ENCODE measurements at regions not wholly inside any gene's neighbourhood (a gene's known extent, or its start where the extent isn't known, plus 50 kb on each side); places are given as distances from the start of the nearest gene placed in this dataset.

GRCh38 chr12:102781117-102781516, 135.9 kb downstream of the PAH start:
- DNase-seq (ENCODE audit: low read depth), result no peak

GRCh38 chr12:102776041-102776440, 141.0 kb downstream of the PAH start:
- DNase-seq (ENCODE audit: low read depth), result no peak

GRCh38 chr12:102769323-102769916, 147.6 kb downstream of the PAH start:
- peak; percentile 65 for DNase-seq (ENCODE audit: low read depth)

- DNase-seq (ENCODE audit: low read depth), result no peak
Measured at GRCh38 chr12:102766961-102767360, 150.1 kb downstream of the PAH start.

DNA sequence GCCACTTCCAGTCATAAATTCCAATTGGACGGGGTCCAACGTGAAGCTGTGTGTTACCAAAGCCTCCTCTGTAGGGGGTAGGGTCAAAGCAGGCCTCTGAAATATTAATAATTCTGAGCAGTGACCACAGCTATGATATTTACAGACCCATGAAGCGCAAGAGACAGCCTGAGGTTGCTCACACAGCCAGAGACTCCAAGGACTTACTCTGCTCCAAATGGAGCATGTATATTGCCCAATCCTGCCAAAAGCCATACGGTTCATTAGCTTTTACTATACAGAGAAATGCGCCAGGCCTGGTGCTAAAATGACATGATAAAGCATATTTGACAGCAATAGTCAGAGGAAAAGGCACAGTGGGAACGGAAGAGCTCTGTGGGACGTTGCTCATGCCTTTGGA, 151.3 kb downstream of the PAH start:
- DNase-seq (ENCODE audit: low read depth), result peak; percentile 25

DNA sequence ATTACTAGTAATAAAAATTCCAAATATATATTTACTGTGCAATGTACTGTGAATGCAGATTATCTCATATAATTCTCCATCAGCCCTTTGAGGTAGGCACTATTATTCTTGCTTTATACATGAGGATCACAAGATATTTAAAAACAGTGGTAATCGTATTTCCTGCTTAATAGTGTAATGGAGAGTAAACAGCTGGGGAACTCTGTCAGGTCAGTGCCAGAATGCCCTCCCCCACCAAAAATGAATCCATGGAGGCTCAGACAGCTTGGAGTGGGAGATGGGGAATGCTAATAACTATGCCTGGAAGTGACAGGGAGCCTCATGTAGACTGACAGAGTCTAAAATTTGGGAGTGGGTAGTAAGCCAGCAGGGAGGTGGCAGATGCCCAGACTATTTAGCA, 153.6 kb downstream of the PAH start:
- no peak for DNase-seq (ENCODE audit: low read depth)

- no peak for DNase-seq (ENCODE audit: low read depth)
Measured at GRCh38 chr12:102763061-102763460, 154.0 kb downstream of the PAH start.

- no peak for DNase-seq (ENCODE audit: low read depth)
Measured at GRCh38 chr12:102760322-102760721, 156.7 kb downstream of the PAH start.

GRCh38 chr12:102759466-102759865, 157.6 kb downstream of the PAH start:
- DNase-seq (ENCODE audit: low read depth), result no peak

- no peak for DNase-seq (ENCODE audit: low read depth)
Measured at GRCh38 chr12:102757882-102758226, 159.2 kb downstream of the PAH start.

- DNase-seq (ENCODE audit: low read depth), result no peak
Measured at GRCh38 chr12:102757154-102757881, 159.7 kb downstream of the PAH start.

DNA sequence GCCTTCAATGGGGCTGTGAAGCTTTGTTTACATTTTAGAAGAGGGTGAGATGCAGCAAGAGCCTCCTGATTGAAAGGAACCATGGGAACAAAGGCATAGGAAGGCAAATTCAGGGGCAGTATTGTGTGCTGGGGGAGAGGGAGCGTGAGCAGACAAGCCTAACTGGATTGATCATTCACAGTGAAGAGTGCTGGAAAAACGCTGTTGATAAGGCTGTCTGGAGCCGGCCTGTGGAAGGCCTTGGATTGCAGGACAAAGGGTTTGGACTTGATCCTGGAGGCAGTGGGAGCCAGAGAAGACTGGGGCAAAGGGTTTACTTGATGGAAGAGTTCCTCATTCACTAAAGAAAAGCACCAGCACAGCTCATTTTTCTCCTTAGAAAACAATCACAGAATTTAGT, 160.5 kb downstream of the PAH start:
- no peak for DNase-seq (ENCODE audit: low read depth)

DNA sequence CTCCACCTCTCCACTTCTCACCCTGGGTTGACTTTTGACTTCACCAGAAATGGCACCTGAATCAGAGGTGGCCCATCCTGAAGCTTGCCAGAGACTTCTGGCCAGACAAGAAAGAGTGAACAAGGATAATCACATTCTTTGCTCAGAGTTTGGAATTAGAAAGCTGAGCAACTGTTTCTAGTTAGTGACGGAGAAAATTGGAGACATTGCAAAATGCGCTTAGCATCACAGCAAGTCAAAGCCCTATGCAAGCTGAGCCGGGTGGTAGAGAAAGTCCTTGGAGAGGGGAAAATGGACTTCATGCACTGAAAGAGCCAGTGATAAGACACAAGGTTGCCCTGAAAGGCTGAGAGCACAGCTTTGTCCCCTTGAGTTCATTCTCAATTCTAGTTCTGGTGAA, 161.8 kb downstream of the PAH start:
- no peak for DNase-seq (ENCODE audit: low read depth)

DNA sequence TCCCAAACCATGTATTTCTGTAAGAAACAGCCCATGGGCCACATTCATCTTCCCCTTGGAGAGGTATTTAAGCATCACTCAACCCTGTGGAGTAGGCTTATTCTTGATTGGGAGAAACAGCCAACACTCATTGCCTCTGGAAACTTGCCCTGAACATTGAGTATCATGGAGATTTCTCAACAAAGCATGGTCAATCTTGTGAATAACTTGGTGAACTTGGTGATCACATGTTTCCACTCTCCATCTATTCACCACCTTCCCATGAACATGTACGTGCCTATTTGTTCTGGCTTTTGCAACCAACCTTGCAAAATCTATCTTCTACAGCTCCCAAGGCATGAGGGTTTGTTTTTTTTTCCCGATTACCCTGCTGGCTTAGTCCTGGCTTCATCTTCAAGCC, 163.2 kb downstream of the PAH start:
- DNase-seq (ENCODE audit: low read depth), result no peak

- no peak for DNase-seq (ENCODE audit: low read depth)
Measured at GRCh38 chr12:102748704-102749103, 168.3 kb downstream of the PAH start.

GRCh38 chr12:102746963-102747362, 170.1 kb downstream of the PAH start:
- no peak for DNase-seq (ENCODE audit: low read depth)

GRCh38 chr12:102745971-102746600, 171.0 kb downstream of the PAH start:
- DNase-seq (ENCODE audit: low read depth), result no peak

GRCh38 chr12:102741196-102741595, 175.8 kb downstream of the PAH start:
- DNase-seq (ENCODE audit: low read depth), result no peak

- DNase-seq (ENCODE audit: low read depth), result peak; percentile 45
Measured at GRCh38 chr12:102740141-102740955, 176.7 kb downstream of the PAH start.

DNA sequence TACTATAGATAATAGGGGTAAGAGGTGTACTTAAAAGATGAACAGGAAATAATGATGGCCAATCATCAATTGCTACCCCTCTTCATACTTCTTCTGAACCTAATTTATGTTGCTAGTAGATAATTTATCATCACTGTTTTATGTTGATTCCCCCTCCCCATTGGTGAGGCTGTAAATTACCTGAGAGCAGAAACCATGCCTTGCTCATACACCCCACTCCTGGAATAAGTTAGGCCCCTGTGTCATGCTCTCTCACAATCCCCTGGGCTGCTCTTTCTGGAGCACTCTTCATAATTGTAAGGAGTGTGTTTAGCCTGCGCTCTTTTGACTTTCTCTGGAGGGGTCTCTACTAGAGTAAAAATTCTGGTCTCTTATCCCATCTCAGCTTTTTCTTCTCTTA, 180.7 kb downstream of the PAH start:
- DNase-seq (ENCODE audit: low read depth), result no peak

DNA sequence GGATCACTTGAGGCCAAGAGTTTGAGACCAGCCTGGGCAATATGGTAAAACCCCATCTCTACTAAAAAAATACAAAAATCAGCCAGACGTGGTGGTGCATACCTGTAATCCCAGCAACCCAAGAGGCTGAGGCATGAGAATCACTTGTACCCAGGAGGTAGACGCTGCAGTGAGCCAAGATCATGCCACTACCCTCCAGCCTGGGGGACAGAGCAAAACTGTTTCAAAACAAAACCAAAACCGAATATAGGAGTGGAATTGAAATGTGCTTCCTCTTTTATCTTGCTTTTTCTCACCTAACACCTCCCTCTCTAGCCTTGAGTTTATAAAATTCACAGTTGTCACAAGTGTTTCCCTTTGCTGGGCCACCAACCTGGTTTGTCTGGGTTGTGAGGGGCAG, 181.9 kb downstream of the PAH start:
- DNase-seq (ENCODE audit: low read depth), result no peak

DNA sequence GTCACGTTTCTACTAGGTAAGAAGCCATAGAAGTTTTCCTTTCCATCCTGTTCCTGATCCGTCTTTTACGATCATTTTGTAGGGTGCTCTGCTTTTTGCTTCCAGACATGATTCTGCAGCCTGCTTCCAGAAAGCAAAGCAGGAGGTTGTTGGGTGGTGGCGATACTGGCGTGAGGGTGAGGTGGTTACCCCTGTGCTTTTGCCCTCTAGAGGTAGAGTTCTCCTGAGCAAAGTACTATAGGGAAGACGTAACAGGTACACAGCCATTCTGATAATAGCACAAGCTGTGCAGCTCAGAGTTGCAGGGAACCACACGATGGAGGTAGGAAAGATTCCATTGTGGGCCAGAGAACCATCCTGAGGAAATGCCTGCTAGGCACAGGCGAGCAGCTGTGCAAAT, 186.0 kb downstream of the PAH start:
- DNase-seq (ENCODE audit: low read depth), result no peak

Data from iris pigment epithelial cell (primary cell).